ENCODE measurements at regions not wholly inside any gene's neighbourhood (a gene's known extent, or its start where the extent isn't known, plus 50 kb on each side); places are given as distances from the start of the nearest gene placed in this dataset.

DNA sequence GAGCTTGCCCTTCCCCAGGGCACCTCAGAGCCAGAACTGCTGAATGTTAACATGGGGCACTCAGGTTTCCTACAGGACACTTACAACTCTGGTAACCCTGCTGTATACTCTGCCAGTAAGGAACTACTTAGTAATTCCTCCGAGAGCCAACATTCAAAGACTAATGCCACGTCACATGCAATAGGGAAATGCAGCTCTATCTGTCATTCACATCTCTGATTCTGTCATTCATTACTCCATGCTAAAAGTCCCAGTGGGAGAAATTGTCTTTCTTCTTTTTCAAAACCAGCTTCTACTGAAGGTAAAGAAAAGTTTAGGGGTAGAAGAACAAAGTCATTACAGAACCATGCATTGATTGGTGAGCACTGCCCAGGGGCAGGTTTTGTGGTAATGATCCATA, 189.2 kb downstream of the DAD1 start:
- TF ChIP-seq, protein P1, sequence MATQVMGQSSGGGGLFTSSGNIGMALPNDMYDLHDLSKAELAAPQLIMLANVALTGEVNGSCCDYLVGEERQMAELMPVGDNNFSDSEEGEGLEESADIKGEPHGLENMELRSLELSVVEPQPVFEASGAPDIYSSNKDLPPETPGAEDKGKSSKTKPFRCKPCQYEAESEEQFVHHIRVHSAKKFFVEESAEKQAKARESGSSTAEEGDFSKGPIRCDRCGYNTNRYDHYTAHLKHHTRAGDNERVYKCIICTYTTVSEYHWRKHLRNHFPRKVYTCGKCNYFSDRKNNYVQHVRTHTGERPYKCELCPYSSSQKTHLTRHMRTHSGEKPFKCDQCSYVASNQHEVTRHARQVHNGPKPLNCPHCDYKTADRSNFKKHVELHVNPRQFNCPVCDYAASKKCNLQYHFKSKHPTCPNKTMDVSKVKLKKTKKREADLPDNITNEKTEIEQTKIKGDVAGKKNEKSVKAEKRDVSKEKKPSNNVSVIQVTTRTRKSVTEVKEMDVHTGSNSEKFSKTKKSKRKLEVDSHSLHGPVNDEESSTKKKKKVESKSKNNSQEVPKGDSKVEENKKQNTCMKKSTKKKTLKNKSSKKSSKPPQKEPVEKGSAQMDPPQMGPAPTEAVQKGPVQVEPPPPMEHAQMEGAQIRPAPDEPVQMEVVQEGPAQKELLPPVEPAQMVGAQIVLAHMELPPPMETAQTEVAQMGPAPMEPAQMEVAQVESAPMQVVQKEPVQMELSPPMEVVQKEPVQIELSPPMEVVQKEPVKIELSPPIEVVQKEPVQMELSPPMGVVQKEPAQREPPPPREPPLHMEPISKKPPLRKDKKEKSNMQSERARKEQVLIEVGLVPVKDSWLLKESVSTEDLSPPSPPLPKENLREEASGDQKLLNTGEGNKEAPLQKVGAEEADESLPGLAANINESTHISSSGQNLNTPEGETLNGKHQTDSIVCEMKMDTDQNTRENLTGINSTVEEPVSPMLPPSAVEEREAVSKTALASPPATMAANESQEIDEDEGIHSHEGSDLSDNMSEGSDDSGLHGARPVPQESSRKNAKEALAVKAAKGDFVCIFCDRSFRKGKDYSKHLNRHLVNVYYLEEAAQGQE (IDR thresholded peaks at IDR 0.05; ENCODE audit: insufficient read depth in 1 of 2, low read depth in 2 of 2, low read length in 2 of 2), result no peak
- TF ChIP-seq TAF1 (IDR thresholded peaks at IDR 0.05; ENCODE audit: borderline replicate concordance, insufficient read depth, low read length) (no peak), POLR2AphosphoS5 (IDR thresholded peaks at IDR 0.05; ENCODE audit: low read depth, low read length) (no peak), FOXP2 (optimal IDR thresholded peaks at IDR 0.05; ENCODE audit: borderline replicate concordance, extremely low read depth, extremely low read length, insufficient read depth) (no peak)

Data from PFSK-1 (cell line).